GM23338 (cell line): ENCODE measurements at regions not wholly inside any gene's neighbourhood (a gene's known extent, or its start where the extent isn't known, plus 50 kb on each side); places are given as distances from the start of the nearest gene placed in this dataset.

Experiments used
- ATAC-seq: fragments of 200-7000 bp; cut with Tn5 transposase; 3 replicates; pipeline ENCODE4 v1.9.1; 2020
- DNase-seq: peaks from one replicate; pipeline ENCODE4 v3.0.0-alpha.2; 2015; ENCODE audit warnings: low spot score
- H2AFZ ChIP-seq: fragments of 200-600 bp; sonication (generic); 2 replicates; pipeline ENCODE4 v1.8.0; 2016; ENCODE audit warnings: antibody characterized with exemption, mild to moderate bottlenecking, moderate library complexity
- H3F3A ChIP-seq: fragments of 200-600 bp; sonication (generic); replicated peaks from 2 replicates; pipeline ENCODE4 v1.8.0; 2017; ENCODE audit warnings: antibody characterized with exemption, mixed run types, low read depth
- H3K27ac ChIP-seq: fragments of 200-600 bp; sonication (generic); 2 replicates; pipeline ENCODE4 v1.6.1; 2016; ENCODE audit warnings: low read depth
- H3K27me3 ChIP-seq: fragments of 200-600 bp; sonication (generic); 2 replicates; pipeline ENCODE4 v1.8.0; 2016; ENCODE audit warnings: mild to moderate bottlenecking, mixed run types, moderate library complexity; ENCODE audit not compliant: insufficient read depth
- H3K36me3 ChIP-seq: fragments of 200-600 bp; sonication (generic); 2 replicates; pipeline ENCODE4 v1.8.0; 2016; ENCODE audit warnings: mild to moderate bottlenecking; ENCODE audit not compliant: insufficient read depth
- H3K4me1 ChIP-seq: fragments of 200-600 bp; sonication (generic); 2 replicates; pipeline ENCODE4 v1.8.0; 2016; ENCODE audit warnings: mild to moderate bottlenecking, moderate library complexity; ENCODE audit not compliant: insufficient read depth
- H3K4me2 ChIP-seq: fragments of 200-600 bp; sonication (generic); 2 replicates; pipeline ENCODE4 v1.7.1; 2017; ENCODE audit warnings: mixed run types
- H3K4me3 ChIP-seq: fragments of 200-600 bp; sonication (generic); 2 replicates; pipeline ENCODE4 v1.6.1; 2016; ENCODE audit warnings: mixed run types
- H3K79me2 ChIP-seq: fragments of 200-600 bp; sonication (generic); replicated peaks from 2 replicates; pipeline ENCODE4 v1.8.0; 2017; ENCODE audit warnings: mild to moderate bottlenecking; ENCODE audit not compliant: insufficient read depth
- H3K9me2 ChIP-seq: fragments of 200-600 bp; sonication (generic); 2 replicates; pipeline ENCODE4 v1.8.0; 2017; ENCODE audit not compliant: insufficient read depth
- H4K20me1 ChIP-seq: fragments of 200-600 bp; sonication (generic); replicated peaks from 2 replicates; pipeline ENCODE4 v1.8.0; 2017; ENCODE audit warnings: mild to moderate bottlenecking; ENCODE audit not compliant: insufficient read depth
- H3K27ac Mint-ChIP-seq: 2 replicates; pipeline ENCODE4 v1.8.0; 2020; ENCODE audit warnings: inconsistent platforms, mild to moderate bottlenecking, moderate library complexity, mixed read lengths
- H3K27me3 Mint-ChIP-seq: 3 replicates; pipeline ENCODE4 v1.8.0; 2022; ENCODE audit warnings: low read depth, mild to moderate bottlenecking, moderate library complexity, mixed read lengths, inconsistent platforms; ENCODE audit not compliant: insufficient read depth, poor library complexity
- H3K36me3 Mint-ChIP-seq: 3 replicates; pipeline ENCODE4 v1.8.0; 2021; ENCODE audit warnings: low read depth, mild to moderate bottlenecking, inconsistent platforms, moderate library complexity, mixed read lengths
- H3K4me1 Mint-ChIP-seq: 3 replicates; pipeline ENCODE4 v1.8.0; 2020; ENCODE audit warnings: mild to moderate bottlenecking, inconsistent platforms, mixed read lengths
- H3K4me3 Mint-ChIP-seq: 3 replicates; pipeline ENCODE4 v1.8.0; 2021; ENCODE audit warnings: moderate library complexity, mild to moderate bottlenecking, inconsistent platforms, mixed read lengths
- H3K9me3 Mint-ChIP-seq: 3 replicates; pipeline ENCODE4 v1.8.0; 2020; ENCODE audit warnings: moderate library complexity, mild to moderate bottlenecking, inconsistent platforms, mixed read lengths
- CREB1 ChIP-seq: fragments of 250-450 bp; sonication (Bioruptor Pico); IDR thresholded peaks from 2 replicates; pipeline ENCODE4 v1.5.0; 2020; ENCODE audit warnings: low read depth, mild to moderate bottlenecking, moderate library complexity
- JUNB ChIP-seq: IDR thresholded peaks from one replicate; pipeline ENCODE4 v1.6.1; 2016; ENCODE audit warnings: antibody characterized with exemption; ENCODE audit not compliant: unreplicated experiment
- ZNF114 ChIP-seq: fragments of 250-450 bp; sonication (Bioruptor Pico); IDR thresholded peaks from 2 replicates; pipeline ENCODE4 v1.5.0; 2020; ENCODE audit warnings: mild to moderate bottlenecking, moderate library complexity
- TF ChIP-seq, protein P1 (sequence below): fragments of 250-450 bp; sonication (Bioruptor Pico); IDR thresholded peaks from 2 replicates; pipeline ENCODE4 v1.5.0; 2020; ENCODE audit warnings: mild to moderate bottlenecking, moderate library complexity
- TF ChIP-seq, protein P2 (sequence below): IDR thresholded peaks from one replicate; pipeline ENCODE4 v1.6.1; 2018; ENCODE audit warnings: antibody characterized with exemption; ENCODE audit not compliant: unreplicated experiment
- TF ChIP-seq, protein P3 (sequence below): IDR thresholded peaks from 2 replicates; pipeline ENCODE4 v1.6.1; 2016; ENCODE audit warnings: antibody characterized with exemption
- TF ChIP-seq, protein P4 (sequence below), 2 experiments: fragments of 200-600 bp in 1 of 2; sonication (generic) in 1 of 2; conservative IDR thresholded peaks; 2 replicates each; pipeline versions ENCODE4 v1.5.1 to v1.6.1; 2016 to 2017; ENCODE audit warnings: antibody characterized with exemption in 2 of 2, low read depth in 2 of 2, mild to moderate bottlenecking in 2 of 2, moderate library complexity in 1 of 2

DNA sequence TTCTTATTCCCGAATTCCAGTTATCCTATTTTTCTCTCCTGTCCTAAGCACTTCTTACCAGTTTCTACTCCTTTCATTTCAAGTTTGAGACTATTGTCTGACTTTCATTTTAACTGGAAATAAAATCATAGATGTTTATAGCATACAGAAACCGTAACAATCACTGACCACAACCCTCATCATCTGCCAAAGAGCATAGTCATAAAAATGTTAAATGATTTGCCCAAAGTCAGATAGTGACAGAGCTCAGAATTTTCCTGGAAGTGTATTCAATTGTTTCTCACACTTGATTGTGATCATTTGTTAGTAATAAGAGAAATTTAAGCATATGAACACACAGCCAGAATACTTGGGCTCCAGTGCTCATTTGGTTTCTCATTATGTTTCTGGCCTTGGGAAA, 250.5 kb upstream of the PCDH15 start (continued):
- TF ChIP-seq, protein P1, sequence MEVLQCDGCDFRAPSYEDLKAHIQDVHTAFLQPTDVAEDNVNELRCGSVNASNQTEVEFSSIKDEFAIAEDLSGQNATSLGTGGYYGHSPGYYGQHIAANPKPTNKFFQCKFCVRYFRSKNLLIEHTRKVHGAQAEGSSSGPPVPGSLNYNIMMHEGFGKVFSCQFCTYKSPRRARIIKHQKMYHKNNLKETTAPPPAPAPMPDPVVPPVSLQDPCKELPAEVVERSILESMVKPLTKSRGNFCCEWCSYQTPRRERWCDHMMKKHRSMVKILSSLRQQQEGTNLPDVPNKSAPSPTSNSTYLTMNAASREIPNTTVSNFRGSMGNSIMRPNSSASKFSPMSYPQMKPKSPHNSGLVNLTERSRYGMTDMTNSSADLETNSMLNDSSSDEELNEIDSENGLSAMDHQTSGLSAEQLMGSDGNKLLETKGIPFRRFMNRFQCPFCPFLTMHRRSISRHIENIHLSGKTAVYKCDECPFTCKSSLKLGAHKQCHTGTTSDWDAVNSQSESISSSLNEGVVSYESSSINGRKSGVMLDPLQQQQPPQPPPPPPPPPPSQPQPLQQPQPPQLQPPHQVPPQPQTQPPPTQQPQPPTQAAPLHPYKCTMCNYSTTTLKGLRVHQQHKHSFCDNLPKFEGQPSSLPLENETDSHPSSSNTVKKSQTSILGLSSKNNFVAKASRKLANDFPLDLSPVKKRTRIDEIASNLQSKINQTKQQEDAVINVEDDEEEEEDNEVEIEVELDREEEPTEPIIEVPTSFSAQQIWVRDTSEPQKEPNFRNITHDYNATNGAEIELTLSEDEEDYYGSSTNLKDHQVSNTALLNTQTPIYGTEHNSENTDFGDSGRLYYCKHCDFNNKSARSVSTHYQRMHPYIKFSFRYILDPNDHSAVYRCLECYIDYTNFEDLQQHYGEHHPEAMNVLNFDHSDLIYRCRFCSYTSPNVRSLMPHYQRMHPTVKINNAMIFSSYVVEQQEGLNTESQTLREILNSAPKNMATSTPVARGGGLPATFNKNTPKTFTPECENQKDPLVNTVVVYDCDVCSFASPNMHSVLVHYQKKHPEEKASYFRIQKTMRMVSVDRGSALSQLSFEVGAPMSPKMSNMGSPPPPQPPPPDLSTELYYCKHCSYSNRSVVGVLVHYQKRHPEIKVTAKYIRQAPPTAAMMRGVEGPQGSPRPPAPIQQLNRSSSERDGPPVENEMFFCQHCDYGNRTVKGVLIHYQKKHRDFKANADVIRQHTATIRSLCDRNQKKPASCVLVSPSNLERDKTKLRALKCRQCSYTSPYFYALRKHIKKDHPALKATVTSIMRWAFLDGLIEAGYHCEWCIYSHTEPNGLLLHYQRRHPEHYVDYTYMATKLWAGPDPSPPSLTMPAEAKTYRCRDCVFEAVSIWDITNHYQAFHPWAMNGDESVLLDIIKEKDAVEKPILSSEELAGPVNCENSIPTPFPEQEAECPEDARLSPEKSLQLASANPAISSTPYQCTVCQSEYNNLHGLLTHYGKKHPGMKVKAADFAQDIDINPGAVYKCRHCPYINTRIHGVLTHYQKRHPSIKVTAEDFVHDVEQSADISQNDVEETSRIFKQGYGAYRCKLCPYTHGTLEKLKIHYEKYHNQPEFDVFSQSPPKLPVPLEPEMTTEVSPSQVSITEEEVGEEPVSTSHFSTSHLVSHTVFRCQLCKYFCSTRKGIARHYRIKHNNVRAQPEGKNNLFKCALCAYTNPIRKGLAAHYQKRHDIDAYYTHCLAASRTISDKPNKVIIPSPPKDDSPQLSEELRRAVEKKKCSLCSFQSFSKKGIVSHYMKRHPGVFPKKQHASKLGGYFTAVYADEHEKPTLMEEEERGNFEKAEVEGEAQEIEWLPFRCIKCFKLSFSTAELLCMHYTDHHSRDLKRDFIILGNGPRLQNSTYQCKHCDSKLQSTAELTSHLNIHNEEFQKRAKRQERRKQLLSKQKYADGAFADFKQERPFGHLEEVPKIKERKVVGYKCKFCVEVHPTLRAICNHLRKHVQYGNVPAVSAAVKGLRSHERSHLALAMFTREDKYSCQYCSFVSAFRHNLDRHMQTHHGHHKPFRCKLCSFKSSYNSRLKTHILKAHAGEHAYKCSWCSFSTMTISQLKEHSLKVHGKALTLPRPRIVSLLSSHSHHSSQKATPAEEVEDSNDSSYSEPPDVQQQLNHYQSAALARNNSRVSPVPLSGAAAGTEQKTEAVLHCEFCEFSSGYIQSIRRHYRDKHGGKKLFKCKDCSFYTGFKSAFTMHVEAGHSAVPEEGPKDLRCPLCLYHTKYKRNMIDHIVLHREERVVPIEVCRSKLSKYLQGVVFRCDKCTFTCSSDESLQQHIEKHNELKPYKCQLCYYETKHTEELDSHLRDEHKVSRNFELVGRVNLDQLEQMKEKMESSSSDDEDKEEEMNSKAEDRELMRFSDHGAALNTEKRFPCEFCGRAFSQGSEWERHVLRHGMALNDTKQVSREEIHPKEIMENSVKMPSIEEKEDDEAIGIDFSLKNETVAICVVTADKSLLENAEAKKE = no peak

DNA sequence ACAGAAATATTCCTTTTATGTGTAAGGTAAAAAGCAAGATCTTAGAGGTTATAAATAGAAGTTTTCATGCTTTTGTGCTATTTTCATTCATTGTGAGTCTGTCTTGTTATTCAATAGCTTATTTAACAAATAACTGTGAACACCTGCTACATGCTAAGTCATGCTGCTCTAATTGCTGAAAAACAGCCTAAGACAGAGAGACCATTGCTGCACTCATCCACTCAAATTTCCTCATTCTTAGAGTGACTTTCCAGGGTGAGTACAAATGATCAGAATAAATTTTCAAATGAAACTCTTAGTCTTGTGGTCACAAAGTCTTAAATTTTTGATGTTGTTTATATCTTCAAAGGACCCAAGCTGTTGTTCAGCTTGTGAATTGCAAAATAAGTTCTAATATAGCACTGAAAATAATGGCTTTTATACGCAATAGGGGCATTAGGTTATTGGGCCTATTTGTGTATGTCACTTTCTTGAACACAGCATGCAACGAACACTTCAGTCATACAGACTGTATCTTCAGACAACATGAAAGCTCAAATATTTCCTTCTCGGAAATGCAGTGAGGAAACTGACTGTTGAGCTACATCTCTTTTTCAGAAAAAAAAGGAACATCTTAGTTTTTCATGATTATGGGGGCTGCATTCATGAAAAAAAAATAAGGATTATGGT, 247.9 kb upstream of the PCDH15 start:
- H3K27ac ChIP-seq = no peak overlapping the region
- H3K36me3 Mint-ChIP-seq = no peaks in the 10 kb centered on the region
- peaks cover 11% of the 10 kb centered on the region; the same call in 2 of the 3 replicates for H3K4me1 Mint-ChIP-seq

More for the DNA sequence above, 247.9 kb upstream of the PCDH15 start:
- Histone ChIP-seq H3F3A (no peaks in the 10 kb centered on the region), H3K4me2 (peak overlapping the region; percentile 41), H3K4me1 (peaks cover 10% of the 10 kb centered on the region), H4K20me1 (no peaks in the 10 kb centered on the region), H3K27me3 (no peaks in the 10 kb centered on the region), H3K9me2 (no peaks in the 10 kb centered on the region), H2AFZ (no peak overlapping the region), H3K79me2 (no peaks in the 10 kb centered on the region), H3K4me3 (no peak overlapping the region), H3K36me3 (no peaks in the 10 kb centered on the region)
- DNase-seq (no peak), ATAC-seq (no peak)
- TF ChIP-seq, protein P2, sequence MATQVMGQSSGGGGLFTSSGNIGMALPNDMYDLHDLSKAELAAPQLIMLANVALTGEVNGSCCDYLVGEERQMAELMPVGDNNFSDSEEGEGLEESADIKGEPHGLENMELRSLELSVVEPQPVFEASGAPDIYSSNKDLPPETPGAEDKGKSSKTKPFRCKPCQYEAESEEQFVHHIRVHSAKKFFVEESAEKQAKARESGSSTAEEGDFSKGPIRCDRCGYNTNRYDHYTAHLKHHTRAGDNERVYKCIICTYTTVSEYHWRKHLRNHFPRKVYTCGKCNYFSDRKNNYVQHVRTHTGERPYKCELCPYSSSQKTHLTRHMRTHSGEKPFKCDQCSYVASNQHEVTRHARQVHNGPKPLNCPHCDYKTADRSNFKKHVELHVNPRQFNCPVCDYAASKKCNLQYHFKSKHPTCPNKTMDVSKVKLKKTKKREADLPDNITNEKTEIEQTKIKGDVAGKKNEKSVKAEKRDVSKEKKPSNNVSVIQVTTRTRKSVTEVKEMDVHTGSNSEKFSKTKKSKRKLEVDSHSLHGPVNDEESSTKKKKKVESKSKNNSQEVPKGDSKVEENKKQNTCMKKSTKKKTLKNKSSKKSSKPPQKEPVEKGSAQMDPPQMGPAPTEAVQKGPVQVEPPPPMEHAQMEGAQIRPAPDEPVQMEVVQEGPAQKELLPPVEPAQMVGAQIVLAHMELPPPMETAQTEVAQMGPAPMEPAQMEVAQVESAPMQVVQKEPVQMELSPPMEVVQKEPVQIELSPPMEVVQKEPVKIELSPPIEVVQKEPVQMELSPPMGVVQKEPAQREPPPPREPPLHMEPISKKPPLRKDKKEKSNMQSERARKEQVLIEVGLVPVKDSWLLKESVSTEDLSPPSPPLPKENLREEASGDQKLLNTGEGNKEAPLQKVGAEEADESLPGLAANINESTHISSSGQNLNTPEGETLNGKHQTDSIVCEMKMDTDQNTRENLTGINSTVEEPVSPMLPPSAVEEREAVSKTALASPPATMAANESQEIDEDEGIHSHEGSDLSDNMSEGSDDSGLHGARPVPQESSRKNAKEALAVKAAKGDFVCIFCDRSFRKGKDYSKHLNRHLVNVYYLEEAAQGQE = no peak
- TF ChIP-seq, protein P3, sequence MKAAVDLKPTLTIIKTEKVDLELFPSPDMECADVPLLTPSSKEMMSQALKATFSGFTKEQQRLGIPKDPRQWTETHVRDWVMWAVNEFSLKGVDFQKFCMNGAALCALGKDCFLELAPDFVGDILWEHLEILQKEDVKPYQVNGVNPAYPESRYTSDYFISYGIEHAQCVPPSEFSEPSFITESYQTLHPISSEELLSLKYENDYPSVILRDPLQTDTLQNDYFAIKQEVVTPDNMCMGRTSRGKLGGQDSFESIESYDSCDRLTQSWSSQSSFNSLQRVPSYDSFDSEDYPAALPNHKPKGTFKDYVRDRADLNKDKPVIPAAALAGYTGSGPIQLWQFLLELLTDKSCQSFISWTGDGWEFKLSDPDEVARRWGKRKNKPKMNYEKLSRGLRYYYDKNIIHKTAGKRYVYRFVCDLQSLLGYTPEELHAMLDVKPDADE = no peak
- TF ChIP-seq CREB1 (CRISPR knock-in tag) (no peak), ZNF114 (CRISPR knock-in tag) (no peak), JUNB (no peak)
- TF ChIP-seq, protein P4, sequence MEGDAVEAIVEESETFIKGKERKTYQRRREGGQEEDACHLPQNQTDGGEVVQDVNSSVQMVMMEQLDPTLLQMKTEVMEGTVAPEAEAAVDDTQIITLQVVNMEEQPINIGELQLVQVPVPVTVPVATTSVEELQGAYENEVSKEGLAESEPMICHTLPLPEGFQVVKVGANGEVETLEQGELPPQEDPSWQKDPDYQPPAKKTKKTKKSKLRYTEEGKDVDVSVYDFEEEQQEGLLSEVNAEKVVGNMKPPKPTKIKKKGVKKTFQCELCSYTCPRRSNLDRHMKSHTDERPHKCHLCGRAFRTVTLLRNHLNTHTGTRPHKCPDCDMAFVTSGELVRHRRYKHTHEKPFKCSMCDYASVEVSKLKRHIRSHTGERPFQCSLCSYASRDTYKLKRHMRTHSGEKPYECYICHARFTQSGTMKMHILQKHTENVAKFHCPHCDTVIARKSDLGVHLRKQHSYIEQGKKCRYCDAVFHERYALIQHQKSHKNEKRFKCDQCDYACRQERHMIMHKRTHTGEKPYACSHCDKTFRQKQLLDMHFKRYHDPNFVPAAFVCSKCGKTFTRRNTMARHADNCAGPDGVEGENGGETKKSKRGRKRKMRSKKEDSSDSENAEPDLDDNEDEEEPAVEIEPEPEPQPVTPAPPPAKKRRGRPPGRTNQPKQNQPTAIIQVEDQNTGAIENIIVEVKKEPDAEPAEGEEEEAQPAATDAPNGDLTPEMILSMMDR (conservative IDR thresholded peaks at IDR 0.05; ENCODE audit: low read depth in 2 of 2) = no peak
- no peak overlapping the region for H3K4me3 Mint-ChIP-seq
- no peaks in the 10 kb centered on the region for H3K9me3 Mint-ChIP-seq
- peak overlapping the region; percentile 81; the same call in 1 of the 2 replicates for H3K27ac Mint-ChIP-seq
- H3K27me3 Mint-ChIP-seq = no peaks in the 10 kb centered on the region
